ENCODE measurements at regions not wholly inside any gene's neighbourhood (a gene's known extent, or its start where the extent isn't known, plus 50 kb on each side); places are given as distances from the start of the nearest gene placed in this dataset.

DNA sequence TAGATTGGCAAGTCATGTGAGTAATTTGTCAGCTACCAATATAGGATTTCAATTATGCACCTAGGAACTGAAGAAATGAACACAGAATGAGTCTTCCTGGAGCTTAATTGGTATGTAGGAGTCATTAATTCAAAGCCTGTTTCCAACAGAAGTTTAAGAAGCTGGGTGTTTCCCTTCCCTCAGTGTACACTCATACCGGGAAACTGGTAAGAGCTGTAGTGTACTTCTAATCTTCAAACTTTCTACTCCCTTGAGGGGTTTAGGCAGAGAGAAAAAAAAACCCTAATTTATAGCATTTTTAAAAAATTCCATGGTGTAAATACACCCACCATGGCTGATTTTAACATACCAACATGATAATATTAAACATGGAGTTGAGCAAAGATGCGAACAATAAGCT is 665.7 kb upstream of the SLITRK5 start:
- Histone ChIP-seq H3K4me3 (ENCODE audit: low read depth, low read length) (no peak overlapping the region), H3K4me2 (ENCODE audit: low read length) (no peak overlapping the region), H3K27me3 (ENCODE audit: control insufficient read depth, insufficient read depth, low read length) (no peaks in the 10 kb centered on the region), H3K4me1 (no peaks in the 10 kb centered on the region), H3K9me3 (ENCODE audit: control insufficient read depth, low read length) (no peaks in the 10 kb centered on the region), H3K36me3 (ENCODE audit: control insufficient read depth, insufficient read depth, low read length) (no peaks in the 10 kb centered on the region), H3K27ac (no peak overlapping the region), H3K9ac (no peak overlapping the region), H3K79me2 (no peaks in the 10 kb centered on the region), H2AFZ (no peak overlapping the region)
- no peak for TF ChIP-seq CTCF (IDR thresholded peaks at IDR 0.05)

GRCh38 chr13:87035526-87035925 is 635.6 kb upstream of the SLITRK5 start:
- TF ChIP-seq CTCF (IDR thresholded peaks at IDR 0.05) = no peak
- Histone ChIP-seq H3K9me3 (ENCODE audit: control insufficient read depth, low read length) (no peaks in the 10 kb centered on the region), H3K9ac (no peak overlapping the region), H2AFZ (no peak overlapping the region), H3K79me2 (no peaks in the 10 kb centered on the region), H3K4me3 (ENCODE audit: low read depth, low read length) (no peak overlapping the region), H3K36me3 (ENCODE audit: control insufficient read depth, insufficient read depth, low read length) (no peaks in the 10 kb centered on the region), H3K4me2 (ENCODE audit: low read length) (no peak overlapping the region), H3K27me3 (ENCODE audit: control insufficient read depth, insufficient read depth, low read length) (no peaks in the 10 kb centered on the region), H3K4me1 (no peaks in the 10 kb centered on the region), H3K27ac (no peak overlapping the region)

DNA sequence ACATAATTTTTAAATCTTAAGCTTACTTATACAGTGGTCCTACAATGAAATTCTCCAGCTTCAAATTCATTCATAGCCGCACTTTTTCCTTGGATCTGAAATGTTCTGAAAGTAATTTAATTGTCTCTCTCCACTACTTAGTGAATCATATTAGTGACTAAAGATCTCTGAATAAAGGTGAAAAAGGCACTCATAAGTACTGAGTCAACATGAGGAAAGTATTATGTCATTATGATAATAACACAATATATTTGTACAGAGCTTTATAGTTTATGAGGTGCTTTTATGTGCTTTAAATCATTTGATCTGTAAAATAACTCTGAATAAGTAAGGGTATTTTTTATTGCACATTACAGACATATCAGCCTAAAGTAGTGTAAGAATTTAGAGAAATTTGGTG is 628.2 kb upstream of the SLITRK5 start:
- Histone ChIP-seq H3K79me2 (no peaks in the 10 kb centered on the region), H3K27me3 (ENCODE audit: control insufficient read depth, insufficient read depth, low read length) (no peaks in the 10 kb centered on the region)

DNA sequence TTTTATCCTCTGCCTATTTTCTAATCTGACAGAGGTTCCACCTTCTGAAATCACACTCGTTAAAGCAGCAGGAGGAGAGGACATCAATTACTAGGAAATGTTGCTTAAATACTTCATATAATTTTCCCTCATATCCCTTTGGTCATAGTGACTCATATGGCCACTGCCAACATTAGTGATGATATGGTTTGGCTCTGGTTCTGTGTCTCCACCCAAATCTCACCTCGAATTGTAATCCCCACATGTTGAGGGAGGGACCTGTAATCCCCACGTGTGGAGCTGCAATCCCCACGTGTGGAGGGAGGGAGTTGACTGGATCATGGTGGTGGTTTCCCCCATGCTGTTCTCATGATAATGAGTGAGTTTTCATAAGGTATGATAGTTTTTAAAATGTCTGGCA is 618.4 kb upstream of the SLITRK5 start:
- H3K36me3 ChIP-seq (ENCODE audit: control insufficient read depth, insufficient read depth, low read length) = no peaks in the 10 kb centered on the region
- H3K4me3 ChIP-seq (ENCODE audit: low read depth, low read length) = no peak overlapping the region

More for the DNA sequence above, 628.2 kb upstream of the SLITRK5 start:
- Histone ChIP-seq H3K9ac (no peak overlapping the region), H3K4me2 (ENCODE audit: low read length) (no peak overlapping the region), H3K27ac (no peak overlapping the region), H2AFZ (no peak overlapping the region), H3K4me1 (no peaks in the 10 kb centered on the region), H3K9me3 (ENCODE audit: control insufficient read depth, low read length) (no peaks in the 10 kb centered on the region), H3K36me3 (ENCODE audit: control insufficient read depth, insufficient read depth, low read length) (no peaks in the 10 kb centered on the region), H3K4me3 (ENCODE audit: low read depth, low read length) (no peak overlapping the region)
- TF ChIP-seq CTCF (IDR thresholded peaks at IDR 0.05) = no peak

More for the DNA sequence above, 618.4 kb upstream of the SLITRK5 start:
- H3K4me1 ChIP-seq = no peaks in the 10 kb centered on the region
- TF ChIP-seq CTCF (IDR thresholded peaks at IDR 0.05) = no peak
- H3K27ac ChIP-seq = no peak overlapping the region
- H3K79me2 ChIP-seq = no peaks in the 10 kb centered on the region
- H3K27me3 ChIP-seq (ENCODE audit: control insufficient read depth, insufficient read depth, low read length) = no peaks in the 10 kb centered on the region
- H3K9me3 ChIP-seq (ENCODE audit: control insufficient read depth, low read length) = no peaks in the 10 kb centered on the region
- no peak overlapping the region for H3K4me2 ChIP-seq (ENCODE audit: low read length)
- no peak overlapping the region for H3K9ac ChIP-seq
- no peak overlapping the region for H2AFZ ChIP-seq

Data from parathyroid adenoma (tissue), 2 donors.